ENCODE measurements at regions not wholly inside any gene's neighbourhood (a gene's known extent, or its start where the extent isn't known, plus 50 kb on each side); places are given as distances from the start of the nearest gene placed in this dataset.
"Not testable (repeated sequence)": the region's sequence is repeated elsewhere in the genome, so short reads cannot be mapped to it uniquely, and the experiment has no call there.

- DNase-seq: no peak
Measured at GRCh38 chr14:38693423-38693822, 409.6 kb downstream of the SEC23A start.

GRCh38 chr14:38669027-38669426, 413.1 kb upstream of the CLEC14A start:
- no peak for DNase-seq

- DNase-seq: no peak
Measured at GRCh38 chr14:38663382-38663781, 407.5 kb upstream of the CLEC14A start.

- DNase-seq: no peak
Measured at GRCh38 chr14:38662781-38663180, 406.9 kb upstream of the CLEC14A start.

GRCh38 chr14:38646391-38646790, 390.5 kb upstream of the CLEC14A start:
- no peak for DNase-seq

DNA sequence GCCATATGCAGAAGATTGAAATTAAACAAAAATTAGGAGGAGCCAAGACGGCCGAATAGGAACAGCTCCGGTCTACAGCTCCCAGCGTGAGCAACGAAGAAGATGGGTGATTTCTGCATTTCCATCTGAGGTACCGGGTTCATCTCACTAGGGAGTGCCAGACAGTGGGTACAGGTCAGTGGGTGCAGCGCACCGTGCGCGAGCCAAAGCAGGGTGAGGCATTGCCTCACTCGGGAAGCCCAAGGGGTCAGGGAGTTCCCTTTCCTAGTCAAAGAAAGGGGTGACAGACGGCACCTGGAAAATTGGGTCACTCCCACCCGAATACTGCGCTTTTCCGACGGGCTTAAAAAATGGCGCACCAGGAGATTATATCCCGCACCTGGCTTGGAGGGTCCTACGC, 379.0 kb upstream of the CLEC14A start:
- DNase-seq: not testable (repeated sequence)

GRCh38 chr14:38629412-38629811, 373.5 kb upstream of the CLEC14A start:
- no peak for DNase-seq

- no peak for DNase-seq
Measured at GRCh38 chr14:38627163-38627562, 371.3 kb upstream of the CLEC14A start.

- no peak for DNase-seq
Measured at GRCh38 chr14:38623661-38624060, 367.8 kb upstream of the CLEC14A start.

GRCh38 chr14:38618514-38618913, 362.6 kb upstream of the CLEC14A start:
- no peak for DNase-seq

- DNase-seq: no peak
Measured at GRCh38 chr14:38616959-38617358, 361.1 kb upstream of the CLEC14A start.

DNA sequence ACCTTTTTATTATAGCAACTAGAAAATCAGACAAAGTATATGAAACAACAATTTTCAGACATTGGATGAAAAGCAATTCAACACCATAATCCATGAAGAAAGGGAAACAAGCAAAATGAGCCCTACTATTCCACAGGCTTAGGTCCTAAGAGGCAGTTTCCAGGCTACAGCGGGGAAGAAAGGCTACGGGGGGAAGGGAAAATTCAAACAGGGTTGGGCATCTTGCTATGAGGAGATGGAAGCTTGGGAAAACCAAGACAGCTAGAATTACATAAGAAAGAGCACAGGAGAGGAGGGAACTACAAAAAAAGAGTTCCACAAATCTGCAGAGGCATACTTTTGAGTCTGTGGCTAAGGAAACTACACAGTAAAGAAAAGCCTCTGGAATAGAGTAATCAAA, 356.0 kb upstream of the CLEC14A start:
- no peak for DNase-seq

GRCh38 chr14:38608244-38608643, 352.4 kb upstream of the CLEC14A start:
- DNase-seq: no peak

GRCh38 chr14:38605193-38606114, 349.6 kb upstream of the CLEC14A start:
- DNase-seq: no peak

DNA sequence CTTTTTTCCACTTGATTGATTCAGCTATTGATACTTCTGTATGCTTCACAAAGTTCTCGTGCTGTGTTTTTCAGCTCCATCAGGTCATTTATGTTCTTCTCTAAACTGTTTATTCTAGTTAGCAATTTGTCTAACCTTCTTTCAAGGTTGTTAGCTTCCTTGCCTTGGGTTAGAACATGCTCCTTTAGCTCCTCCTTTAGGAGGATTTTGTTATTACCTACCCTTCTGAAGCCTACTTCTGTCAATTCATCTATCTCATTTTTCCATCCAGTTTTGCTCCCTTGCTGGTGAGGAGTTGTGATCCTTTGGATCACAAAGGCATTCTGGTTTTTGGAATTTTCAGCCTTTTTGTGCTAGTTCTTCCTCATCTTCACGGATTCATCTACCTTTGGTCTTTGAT, 344.7 kb upstream of the CLEC14A start:
- DNase-seq: not testable (repeated sequence)

- DNase-seq: no peak
Measured at GRCh38 chr14:38593476-38593875, 337.6 kb upstream of the CLEC14A start.

DNA sequence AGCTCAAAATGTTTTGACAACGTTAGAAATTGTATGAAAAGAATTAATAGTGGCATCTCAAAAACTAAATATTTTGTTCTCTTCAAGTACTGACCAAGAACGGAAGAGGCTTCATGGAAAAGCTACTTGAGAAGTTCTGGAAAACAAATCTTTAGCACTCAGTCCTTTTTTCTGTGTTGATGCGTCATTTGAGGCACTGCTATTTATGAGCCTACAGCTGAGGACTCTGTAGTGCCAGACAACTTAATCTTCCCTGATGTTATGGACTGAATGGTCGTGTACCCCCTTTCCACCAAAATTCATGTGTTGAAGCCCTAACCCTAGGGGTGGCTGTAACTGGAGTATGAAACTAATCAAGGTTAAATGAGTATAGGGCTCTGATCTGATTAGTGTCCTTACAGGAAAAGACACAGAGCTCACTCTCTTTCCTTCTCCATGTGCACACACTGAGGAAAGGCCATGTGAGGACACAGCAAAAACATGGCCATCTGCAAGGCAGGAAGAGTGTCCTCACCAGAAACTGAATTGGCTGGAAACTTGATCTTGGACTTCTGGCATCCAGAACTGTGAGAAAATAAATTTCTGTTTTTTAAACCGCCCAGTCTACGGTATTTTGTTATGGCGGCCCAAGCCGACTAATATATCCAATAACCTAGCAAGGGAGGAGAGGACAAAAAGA, 337.0 kb upstream of the CLEC14A start:
- no peak for DNase-seq

- DNase-seq: no peak
Measured at GRCh38 chr14:38589747-38590350, 334.0 kb upstream of the CLEC14A start.

- no peak for DNase-seq
Measured at GRCh38 chr14:38583471-38583870, 327.6 kb upstream of the CLEC14A start.

- DNase-seq: peak; percentile 20
Measured at GRCh38 chr14:38578278-38578681, 322.4 kb upstream of the CLEC14A start.

GRCh38 chr14:38567703-38568102, 311.8 kb upstream of the CLEC14A start:
- no peak for DNase-seq

GRCh38 chr14:38561657-38562056, 305.8 kb upstream of the CLEC14A start:
- no peak for DNase-seq

DNA sequence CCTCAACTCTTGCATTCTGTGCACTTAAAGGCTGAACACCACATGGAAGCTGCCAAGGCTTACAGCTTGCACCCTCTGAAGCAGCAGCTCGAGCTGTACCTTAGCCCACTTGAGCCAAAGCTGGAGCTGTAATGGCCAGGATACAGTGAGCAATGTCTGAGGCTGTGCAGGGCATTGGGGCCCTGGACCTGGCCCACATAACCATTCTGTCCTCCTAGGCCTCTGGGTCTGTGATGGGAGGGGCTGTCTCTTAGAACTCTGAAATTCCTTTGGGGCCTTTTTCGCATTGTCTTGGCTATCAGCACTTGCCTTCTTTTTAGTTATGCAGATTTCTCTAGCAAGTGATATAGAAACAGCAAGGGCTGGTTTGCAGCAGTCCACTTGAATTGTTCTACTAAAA, 303.8 kb upstream of the CLEC14A start:
- DNase-seq: no peak

GRCh38 chr14:38557391-38557790, 301.5 kb upstream of the CLEC14A start:
- not testable (repeated sequence) for DNase-seq

All from T1000 (cell line).